Ovary (tissue), 3 donors: ENCODE measurements at regions not wholly inside any gene's neighbourhood (a gene's known extent, or its start where the extent isn't known, plus 50 kb on each side); places are given as distances from the start of the nearest gene placed in this dataset.

Experiments
- POLR2A ChIP-seq: fragments of 450-650 bp; IDR thresholded peaks from one replicate; pipeline ENCODE4 v1.6.1; 2017; ENCODE audit warnings: antibody characterized with exemption, mild to moderate bottlenecking, moderate library complexity
- TF ChIP-seq, protein P1 (sequence below), 3 donors: fragments of 450-650 bp in 2 of 3; fragments of 200-600 bp in 1 of 3; IDR thresholded peaks; one replicate each; pipeline versions ENCODE4 v1.5.1 to v1.8.0; 2016 to 2022; ENCODE audit warnings: antibody characterized with exemption in 3 of 3, mild to moderate bottlenecking in 1 of 3
- donor health status: DM: no; HTN: no; CAD: no.

DNA sequence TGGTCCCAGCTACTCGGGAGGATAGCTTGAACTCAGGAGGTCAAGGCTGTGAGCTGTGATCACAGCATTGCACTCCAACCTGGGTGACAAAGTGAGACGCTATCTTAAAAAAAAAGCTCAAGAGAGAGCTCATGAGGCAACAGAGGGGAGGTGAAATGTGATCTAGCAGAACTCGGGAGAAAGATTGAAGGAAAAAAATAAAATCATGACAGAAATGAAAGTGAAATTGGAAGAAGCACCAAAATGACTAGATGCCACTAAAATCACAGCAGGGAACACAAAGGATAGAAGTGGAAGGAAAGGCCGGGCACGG, 109.4 kb upstream of the BNIP2 start:
- TF ChIP-seq, protein P1, sequence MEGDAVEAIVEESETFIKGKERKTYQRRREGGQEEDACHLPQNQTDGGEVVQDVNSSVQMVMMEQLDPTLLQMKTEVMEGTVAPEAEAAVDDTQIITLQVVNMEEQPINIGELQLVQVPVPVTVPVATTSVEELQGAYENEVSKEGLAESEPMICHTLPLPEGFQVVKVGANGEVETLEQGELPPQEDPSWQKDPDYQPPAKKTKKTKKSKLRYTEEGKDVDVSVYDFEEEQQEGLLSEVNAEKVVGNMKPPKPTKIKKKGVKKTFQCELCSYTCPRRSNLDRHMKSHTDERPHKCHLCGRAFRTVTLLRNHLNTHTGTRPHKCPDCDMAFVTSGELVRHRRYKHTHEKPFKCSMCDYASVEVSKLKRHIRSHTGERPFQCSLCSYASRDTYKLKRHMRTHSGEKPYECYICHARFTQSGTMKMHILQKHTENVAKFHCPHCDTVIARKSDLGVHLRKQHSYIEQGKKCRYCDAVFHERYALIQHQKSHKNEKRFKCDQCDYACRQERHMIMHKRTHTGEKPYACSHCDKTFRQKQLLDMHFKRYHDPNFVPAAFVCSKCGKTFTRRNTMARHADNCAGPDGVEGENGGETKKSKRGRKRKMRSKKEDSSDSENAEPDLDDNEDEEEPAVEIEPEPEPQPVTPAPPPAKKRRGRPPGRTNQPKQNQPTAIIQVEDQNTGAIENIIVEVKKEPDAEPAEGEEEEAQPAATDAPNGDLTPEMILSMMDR (IDR thresholded peaks at IDR 0.05): no peak
- TF ChIP-seq POLR2A: no peak
